Effector memory CD4-positive, alpha-beta T cell (primary cell): ENCODE measurements at regions not wholly inside any gene's neighbourhood (a gene's known extent, or its start where the extent isn't known, plus 50 kb on each side); places are given as distances from the start of the nearest gene placed in this dataset.

ENCODE experiments used
- DNase-seq, 3 donors: peaks; one replicate each; pipeline ENCODE4 v3.0.0-alpha.2; 2020
- H3K27ac ChIP-seq: 2 replicates; pipeline ENCODE4 v1.7.0; 2013; ENCODE audit warnings: mild to moderate bottlenecking, low read length, moderate library complexity; ENCODE audit not compliant: insufficient read depth, poor library complexity, severe bottlenecking
- H3K27me3 ChIP-seq: replicated peaks from 2 replicates; pipeline ENCODE4 v1.7.0; 2013; ENCODE audit warnings: mild to moderate bottlenecking, low read length; ENCODE audit not compliant: insufficient read depth, control insufficient read depth, poor library complexity, severe bottlenecking
- H3K36me3 ChIP-seq: 2 replicates; pipeline ENCODE4 v1.7.0; 2013; ENCODE audit warnings: mild to moderate bottlenecking, low read length, moderate library complexity; ENCODE audit not compliant: control insufficient read depth, insufficient read depth
- H3K4me1 ChIP-seq: 2 replicates; pipeline ENCODE4 v1.7.0; 2013; ENCODE audit warnings: low read length, mild to moderate bottlenecking; ENCODE audit not compliant: control insufficient read depth, insufficient read depth, poor library complexity, severe bottlenecking
- H3K4me3 ChIP-seq: 2 replicates; pipeline ENCODE4 v1.7.0; 2013; ENCODE audit warnings: low read length, low read depth, mild to moderate bottlenecking; ENCODE audit not compliant: insufficient read depth, poor library complexity, severe bottlenecking
- H3K9me3 ChIP-seq: 2 replicates; pipeline ENCODE4 v1.7.0; 2013; ENCODE audit warnings: mild to moderate bottlenecking, low read length, moderate library complexity; ENCODE audit not compliant: control insufficient read depth

- no peak for DNase-seq
- H3K27me3 ChIP-seq = no peaks in the 10 kb centered on the region
- H3K36me3 ChIP-seq = no peaks in the 10 kb centered on the region
- no peak overlapping the region for H3K27ac ChIP-seq
- no peaks in the 10 kb centered on the region for H3K9me3 ChIP-seq
- no peaks in the 10 kb centered on the region for H3K4me1 ChIP-seq
- H3K4me3 ChIP-seq = no peak overlapping the region
Measured at GRCh38 chr2:121000804-121001203, 265.1 kb downstream of the GLI2 start.

- DNase-seq = no peak
- H3K4me1 ChIP-seq = no peaks in the 10 kb centered on the region
- H3K27ac ChIP-seq = no peak overlapping the region
- H3K9me3 ChIP-seq = no peaks in the 10 kb centered on the region
- no peak overlapping the region for H3K4me3 ChIP-seq
- H3K27me3 ChIP-seq = no peaks in the 10 kb centered on the region
- H3K36me3 ChIP-seq = no peaks in the 10 kb centered on the region
Measured at GRCh38 chr2:121001641-121002040, 266.0 kb downstream of the GLI2 start.

- no peak for DNase-seq
- Histone ChIP-seq H3K27me3 (no peaks in the 10 kb centered on the region), H3K27ac (no peak overlapping the region), H3K36me3 (no peaks in the 10 kb centered on the region), H3K4me1 (no peaks in the 10 kb centered on the region), H3K4me3 (no peak overlapping the region), H3K9me3 (no peaks in the 10 kb centered on the region)
Measured at GRCh38 chr2:121002597-121002996, 266.9 kb downstream of the GLI2 start.

DNA sequence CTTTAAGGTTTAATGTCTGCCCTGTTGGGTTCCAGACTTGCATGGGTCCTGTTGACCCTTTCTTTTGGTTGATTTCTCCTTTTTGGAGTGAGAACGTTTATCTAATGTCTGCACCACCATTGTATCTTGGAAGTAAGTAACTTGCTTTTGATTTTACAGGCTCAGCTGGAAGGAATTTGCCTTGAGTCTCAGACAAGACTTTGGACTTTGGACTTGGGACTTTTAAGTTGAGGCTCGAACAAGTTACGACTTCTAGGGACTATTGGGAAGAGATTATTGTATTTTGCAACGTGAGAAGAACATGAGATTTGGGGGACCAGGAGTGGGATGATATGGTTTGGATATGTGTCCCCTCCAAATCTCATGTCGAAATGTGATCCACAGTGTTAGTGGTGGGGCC, 267.7 kb downstream of the GLI2 start:
- no peak for DNase-seq
- no peaks in the 10 kb centered on the region for H3K36me3 ChIP-seq
- no peaks in the 10 kb centered on the region for H3K9me3 ChIP-seq
- no peaks in the 10 kb centered on the region for H3K4me1 ChIP-seq
- H3K4me3 ChIP-seq = no peak overlapping the region
- H3K27ac ChIP-seq = no peak overlapping the region
- H3K27me3 ChIP-seq = no peaks in the 10 kb centered on the region

DNA sequence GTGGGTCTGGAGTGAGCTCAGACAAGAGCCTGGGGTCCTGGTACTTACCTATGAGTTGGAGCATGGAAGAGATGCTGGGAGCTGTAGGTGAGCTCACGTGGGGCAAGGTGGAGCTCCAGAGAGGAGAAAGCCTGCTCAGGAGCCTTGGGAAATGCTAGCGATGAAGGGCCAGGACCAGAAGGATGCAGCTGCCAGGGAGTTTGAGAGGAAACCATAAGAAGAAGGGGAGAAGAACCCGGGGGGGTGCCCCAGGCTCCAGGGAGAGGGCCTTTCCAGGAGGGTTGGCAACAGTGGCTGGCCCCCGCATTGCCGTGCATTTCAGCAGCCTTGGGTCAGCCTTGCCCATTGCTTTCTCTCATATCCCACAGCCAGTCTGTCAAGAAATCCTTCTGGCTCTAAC, 268.7 kb downstream of the GLI2 start:
- H3K4me1 ChIP-seq = no peaks in the 10 kb centered on the region
- DNase-seq = no peak
- H3K36me3 ChIP-seq = no peaks in the 10 kb centered on the region
- H3K27ac ChIP-seq = no peak overlapping the region
- no peaks in the 10 kb centered on the region for H3K27me3 ChIP-seq
- no peaks in the 10 kb centered on the region for H3K9me3 ChIP-seq
- H3K4me3 ChIP-seq = no peak overlapping the region

GRCh38 chr2:121004950-121005349, 269.3 kb downstream of the GLI2 start:
- Histone ChIP-seq H3K9me3 (no peaks in the 10 kb centered on the region), H3K36me3 (no peaks in the 10 kb centered on the region), H3K27me3 (no peaks in the 10 kb centered on the region), H3K4me3 (no peak overlapping the region), H3K4me1 (no peaks in the 10 kb centered on the region), H3K27ac (no peak overlapping the region)
- DNase-seq = no peak

GRCh38 chr2:121005453-121005852, 269.8 kb downstream of the GLI2 start:
- DNase-seq = no peak
- Histone ChIP-seq H3K4me1 (no peaks in the 10 kb centered on the region), H3K27ac (no peak overlapping the region), H3K27me3 (no peaks in the 10 kb centered on the region), H3K4me3 (no peak overlapping the region), H3K9me3 (no peaks in the 10 kb centered on the region), H3K36me3 (no peaks in the 10 kb centered on the region)

DNA sequence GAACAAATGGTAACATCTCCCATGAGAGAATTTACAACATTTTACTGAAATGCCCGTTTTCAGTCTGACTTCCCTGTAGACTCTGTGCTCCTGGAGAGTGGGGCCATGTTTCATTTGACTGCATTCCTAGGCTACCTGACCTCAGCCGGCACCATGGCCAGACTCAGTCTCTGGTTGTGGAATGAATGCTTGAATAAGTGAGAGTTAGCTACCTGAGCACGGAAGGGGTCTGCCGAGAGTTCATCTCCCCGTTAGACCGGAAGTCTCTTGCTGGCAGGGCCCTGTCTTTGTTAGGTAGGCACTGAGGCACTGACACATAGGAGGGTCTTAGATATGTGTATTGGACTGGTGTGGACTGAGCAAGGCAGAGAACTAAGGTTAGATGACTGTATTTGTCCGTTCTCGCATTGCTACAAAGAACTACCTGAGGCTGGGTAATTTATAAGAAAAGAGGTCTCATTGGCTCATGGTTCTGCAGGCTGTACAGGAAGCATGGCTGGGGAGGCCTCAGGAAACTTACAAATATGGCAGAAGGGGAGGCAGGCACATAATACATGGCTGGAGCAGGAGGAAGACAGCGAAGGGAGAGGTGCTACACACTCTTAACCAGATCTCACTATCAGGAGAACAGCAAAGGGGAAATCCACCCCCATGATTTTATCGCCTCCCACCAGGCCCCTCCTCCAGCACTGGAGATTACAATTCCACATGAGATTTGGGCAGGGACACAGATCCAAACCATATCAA, 271.2 kb downstream of the GLI2 start:
- DNase-seq = no peak
- Histone ChIP-seq H3K9me3 (no peaks in the 10 kb centered on the region), H3K4me1 (no peaks in the 10 kb centered on the region), H3K27me3 (no peaks in the 10 kb centered on the region), H3K36me3 (no peaks in the 10 kb centered on the region), H3K27ac (no peak overlapping the region), H3K4me3 (no peak overlapping the region)

GRCh38 chr2:121007490-121007853, 271.8 kb downstream of the GLI2 start:
- no peak overlapping the region for H3K27ac ChIP-seq
- no peaks in the 10 kb centered on the region for H3K27me3 ChIP-seq
- no peak overlapping the region for H3K4me3 ChIP-seq
- H3K4me1 ChIP-seq = no peaks in the 10 kb centered on the region
- H3K36me3 ChIP-seq = no peaks in the 10 kb centered on the region
- DNase-seq = no peak
- no peaks in the 10 kb centered on the region for H3K9me3 ChIP-seq

GRCh38 chr2:121008975-121009374, 273.3 kb downstream of the GLI2 start:
- H3K36me3 ChIP-seq = no peaks in the 10 kb centered on the region
- no peaks in the 10 kb centered on the region for H3K9me3 ChIP-seq
- H3K27ac ChIP-seq = no peak overlapping the region
- H3K27me3 ChIP-seq = no peaks in the 10 kb centered on the region
- no peak overlapping the region for H3K4me3 ChIP-seq
- no peaks in the 10 kb centered on the region for H3K4me1 ChIP-seq
- DNase-seq = no peak
